ENCODE measurements at regions not wholly inside any gene's neighbourhood (a gene's known extent, or its start where the extent isn't known, plus 50 kb on each side); places are given as distances from the start of the nearest gene placed in this dataset.

GRCh38 chr2:2667690-2668089 is 336.6 kb upstream of the MYT1L start:
- TF ChIP-seq SP1 (IDR thresholded peaks at IDR 0.05; ENCODE audit: low read depth) (no peak), REST (IDR thresholded peaks at IDR 0.05; ENCODE audit: low read depth) (no peak), POLR2A (IDR thresholded peaks at IDR 0.05; ENCODE audit: borderline replicate concordance, extremely low read depth, insufficient read depth, insufficient read length) (no peak), ZNF274 (IDR thresholded peaks at IDR 0.05; ENCODE audit: low read depth, low read length) (no peak), RAD21 (IDR thresholded peaks at IDR 0.05; ENCODE audit: low read depth) (no peak), CTCF (IDR thresholded peaks at IDR 0.05 in 2 of 3, conservative IDR thresholded peaks at IDR 0.05 in 1 of 3; ENCODE audit: borderline replicate concordance in 1 of 3, insufficient read depth in 1 of 3, low read depth in 2 of 3, low read length in 2 of 3) (no peak), YY1 (IDR thresholded peaks at IDR 0.05; ENCODE audit: extremely low read depth, insufficient replicate concordance, low read depth, low read length) (no peak), EGR1 (IDR thresholded peaks at IDR 0.05; ENCODE audit: low read depth) (no peak), EZH2 (IDR thresholded peaks at IDR 0.05) (no peak), MAX (IDR thresholded peaks at IDR 0.05) (no peak), JUND (IDR thresholded peaks at IDR 0.05) (no peak), SRF (IDR thresholded peaks at IDR 0.05; ENCODE audit: low read depth) (no peak), TCF7L2 (IDR thresholded peaks at IDR 0.05; ENCODE audit: borderline replicate concordance, extremely low read depth, insufficient read depth, insufficient read length) (no peak)
- Histone ChIP-seq H3K9ac (ENCODE audit: low read length) (no peak overlapping the region), H3K9me2 (ENCODE audit: insufficient read depth) (no peaks in the 10 kb centered on the region), H2AFZ (ENCODE audit: low read depth, low read length, poor library complexity, severe bottlenecking) (no peak overlapping the region), H3K36me3 (ENCODE audit: control insufficient read depth in 1 of 2, insufficient read depth in 2 of 2, low read length in 2 of 2) (no peaks in the 10 kb centered on the region), H3K9me3 (ENCODE audit: control insufficient read depth in 1 of 2, insufficient read depth in 1 of 2, low read depth in 1 of 2, low read length in 2 of 2) (no peaks in the 10 kb centered on the region), H3K4me3 (replicated peaks in 1 of 2; ENCODE audit: low read depth in 1 of 2, low read length in 2 of 2) (no peak overlapping the region), H3K27ac (ENCODE audit: low read depth, low read length) (no peak overlapping the region), H3K79me2 (ENCODE audit: insufficient read depth, low read length) (no peaks in the 10 kb centered on the region), H4K20me1 (ENCODE audit: insufficient read depth) (no peaks in the 10 kb centered on the region), H3K4me1 (ENCODE audit: control insufficient read depth in 1 of 2, insufficient read depth in 2 of 2, low read length in 2 of 2) (peaks cover 0 to 8% of the 10 kb centered on the region in 2 experiments; a peak in 2 of 4 replicates), H3K4me2 (ENCODE audit: low read length) (no peak overlapping the region), H3K27me3 (ENCODE audit: insufficient read depth, low read length) (no peaks in the 10 kb centered on the region; the same call in 1 of the 2 replicates)
- ChIA-PET POLR2A (no interaction called here), RAD21 (ENCODE audit: low non-redundant PET in 1 of 2, low total read pairs in 2 of 2, uncharacterized antibody in 2 of 2, unreplicated experiment in 2 of 2) (no interaction called here), CTCF (no interaction called here)
- intact Hi-C loops (cut with micrococcal nuclease): no loop called here
- no TSS peak for BruUV-seq (replicated peaks)
- DNase-seq (ENCODE audit: low read depth, low spot score) (no peak), ATAC-seq (no peak)

Measured in HCT116 (cell line).